Keratinocyte (primary cell): ENCODE measurements at regions not wholly inside any gene's neighbourhood (a gene's known extent, or its start where the extent isn't known, plus 50 kb on each side); places are given as distances from the start of the nearest gene placed in this dataset.

ENCODE experiments used
- CTCF ChIP-seq, 3 experiments: IDR thresholded peaks in 1 of 3; conservative IDR thresholded peaks in 1 of 3; optimal IDR thresholded peaks in 1 of 3; 2 replicates in 2 of 3; 3 replicates in 1 of 3; pipeline versions ENCODE3 to v1.5.1; 2011; ENCODE audit warnings: low read length in 3 of 3, mild to moderate bottlenecking in 3 of 3, moderate library complexity in 2 of 3, control low read depth in 1 of 3, inconsistent platforms in 1 of 3; ENCODE audit not compliant: insufficient read depth in 2 of 3; ENCODE audit errors: extremely low read depth in 1 of 3
- EZH2 ChIP-seq: IDR thresholded peaks from one replicate; pipeline ENCODE4 v1.6.1; 2012; ENCODE audit warnings: inconsistent platforms, mild to moderate bottlenecking, low read length, moderate library complexity

GRCh38 chr16:14015948-14016347 is 55.2 kb upstream of the MRTFB start:
- TF ChIP-seq CTCF (optimal IDR thresholded peaks at IDR 0.05 in 1 of 3, IDR thresholded peaks at IDR 0.05 in 1 of 3, conservative IDR thresholded peaks at IDR 0.05 in 1 of 3; ENCODE audit: extremely low read depth in 1 of 3, insufficient read depth in 2 of 3, low read length in 3 of 3) (no peak), EZH2 (no peak)
